PFSK-1 (cell line): ENCODE measurements at regions not wholly inside any gene's neighbourhood (a gene's known extent, or its start where the extent isn't known, plus 50 kb on each side); places are given as distances from the start of the nearest gene placed in this dataset.

Experiments
- FOXP2 ChIP-seq: optimal IDR thresholded peaks from 2 replicates; pipeline ENCODE3; 2011; ENCODE audit warnings: borderline replicate concordance, control low read depth, inconsistent platforms; ENCODE audit not compliant: insufficient read depth; ENCODE audit errors: extremely low read length, extremely low read depth
- POLR2AphosphoS5 ChIP-seq: IDR thresholded peaks from 2 replicates; pipeline ENCODE4 v1.6.1; 2012; ENCODE audit warnings: low read depth, mild to moderate bottlenecking, control low read depth, low read length, moderate library complexity
- SIN3A ChIP-seq: IDR thresholded peaks from 2 replicates; pipeline ENCODE4 v1.6.1; 2012; ENCODE audit warnings: mild to moderate bottlenecking, low read length, moderate library complexity, borderline replicate concordance; ENCODE audit not compliant: insufficient read depth
- TAF1 ChIP-seq: IDR thresholded peaks from 2 replicates; pipeline ENCODE4 v1.6.1; 2012; ENCODE audit warnings: low read length, control low read depth, borderline replicate concordance; ENCODE audit not compliant: insufficient read depth
- TF ChIP-seq, protein P1 (sequence below), 2 experiments: IDR thresholded peaks; 2 replicates each; pipeline versions ENCODE4 v1.6.1 to v1.8.0; 2011 to 2012; ENCODE audit warnings: low read depth in 2 of 2, low read length in 2 of 2, control low read depth in 1 of 2, inconsistent platforms in 1 of 2, mild to moderate bottlenecking in 1 of 2, moderate library complexity in 1 of 2; ENCODE audit not compliant: insufficient read depth in 1 of 2

- TF ChIP-seq POLR2AphosphoS5, result no peak
- no peak for TF ChIP-seq TAF1
- TF ChIP-seq, protein P1, sequence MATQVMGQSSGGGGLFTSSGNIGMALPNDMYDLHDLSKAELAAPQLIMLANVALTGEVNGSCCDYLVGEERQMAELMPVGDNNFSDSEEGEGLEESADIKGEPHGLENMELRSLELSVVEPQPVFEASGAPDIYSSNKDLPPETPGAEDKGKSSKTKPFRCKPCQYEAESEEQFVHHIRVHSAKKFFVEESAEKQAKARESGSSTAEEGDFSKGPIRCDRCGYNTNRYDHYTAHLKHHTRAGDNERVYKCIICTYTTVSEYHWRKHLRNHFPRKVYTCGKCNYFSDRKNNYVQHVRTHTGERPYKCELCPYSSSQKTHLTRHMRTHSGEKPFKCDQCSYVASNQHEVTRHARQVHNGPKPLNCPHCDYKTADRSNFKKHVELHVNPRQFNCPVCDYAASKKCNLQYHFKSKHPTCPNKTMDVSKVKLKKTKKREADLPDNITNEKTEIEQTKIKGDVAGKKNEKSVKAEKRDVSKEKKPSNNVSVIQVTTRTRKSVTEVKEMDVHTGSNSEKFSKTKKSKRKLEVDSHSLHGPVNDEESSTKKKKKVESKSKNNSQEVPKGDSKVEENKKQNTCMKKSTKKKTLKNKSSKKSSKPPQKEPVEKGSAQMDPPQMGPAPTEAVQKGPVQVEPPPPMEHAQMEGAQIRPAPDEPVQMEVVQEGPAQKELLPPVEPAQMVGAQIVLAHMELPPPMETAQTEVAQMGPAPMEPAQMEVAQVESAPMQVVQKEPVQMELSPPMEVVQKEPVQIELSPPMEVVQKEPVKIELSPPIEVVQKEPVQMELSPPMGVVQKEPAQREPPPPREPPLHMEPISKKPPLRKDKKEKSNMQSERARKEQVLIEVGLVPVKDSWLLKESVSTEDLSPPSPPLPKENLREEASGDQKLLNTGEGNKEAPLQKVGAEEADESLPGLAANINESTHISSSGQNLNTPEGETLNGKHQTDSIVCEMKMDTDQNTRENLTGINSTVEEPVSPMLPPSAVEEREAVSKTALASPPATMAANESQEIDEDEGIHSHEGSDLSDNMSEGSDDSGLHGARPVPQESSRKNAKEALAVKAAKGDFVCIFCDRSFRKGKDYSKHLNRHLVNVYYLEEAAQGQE (IDR thresholded peaks at IDR 0.05; ENCODE audit: insufficient read depth in 1 of 2, low read depth in 2 of 2, low read length in 2 of 2), result no peak
- TF ChIP-seq FOXP2, result no peak
- TF ChIP-seq SIN3A, result no peak
These were observed 175.8 kb upstream of the PIEZO2 start for GRCh38 chr18:11324956-11325882.

DNA sequence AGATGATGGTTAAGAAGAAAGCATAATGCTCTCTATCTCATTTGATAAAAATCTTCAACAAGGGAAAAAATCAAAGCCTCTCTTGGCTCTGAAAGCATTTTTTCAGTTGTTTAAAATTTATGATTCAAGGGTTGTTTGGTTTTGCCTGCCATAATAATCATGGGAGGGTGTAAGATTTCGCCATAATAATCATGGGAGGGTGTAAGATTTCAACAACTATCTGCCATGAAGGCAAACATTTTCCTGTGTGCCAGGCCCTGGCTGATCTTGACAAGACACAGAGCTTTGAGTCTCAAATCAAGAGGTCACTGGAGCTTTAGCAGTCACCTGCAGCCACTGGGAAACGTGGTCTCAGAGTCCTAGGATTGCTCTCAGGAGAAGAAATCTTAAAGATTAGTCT is 175.1 kb upstream of the PIEZO2 start:
- TF ChIP-seq POLR2AphosphoS5 (no peak), TAF1 (no peak), FOXP2 (no peak), SIN3A (no peak)
- TF ChIP-seq, protein P1 (IDR thresholded peaks at IDR 0.05; ENCODE audit: insufficient read depth in 1 of 2, low read depth in 2 of 2, low read length in 2 of 2), result no peak

- no peak for TF ChIP-seq FOXP2
- TF ChIP-seq SIN3A, result no peak
- no peak for TF ChIP-seq TAF1
- TF ChIP-seq POLR2AphosphoS5, result no peak
- TF ChIP-seq, protein P1 (IDR thresholded peaks at IDR 0.05; ENCODE audit: insufficient read depth in 1 of 2, low read depth in 2 of 2, low read length in 2 of 2), result no peak
These were observed 174.0 kb upstream of the PIEZO2 start for GRCh38 chr18:11323359-11323819.

GRCh38 chr18:11322716-11323115 is 173.3 kb upstream of the PIEZO2 start:
- TF ChIP-seq POLR2AphosphoS5 (no peak), SIN3A (no peak), FOXP2 (no peak), TAF1 (no peak)
- TF ChIP-seq, protein P1 (IDR thresholded peaks at IDR 0.05; ENCODE audit: insufficient read depth in 1 of 2, low read depth in 2 of 2, low read length in 2 of 2), result no peak
